ENCODE measurements at regions not wholly inside any gene's neighbourhood (a gene's known extent, or its start where the extent isn't known, plus 50 kb on each side); places are given as distances from the start of the nearest gene placed in this dataset.

GRCh38 chr10:125472010-125472607 is 210.9 kb downstream of the TEX36 start:
- 44% methylated on average over 4 of the region's 4 CpGs for WGBS (ENCODE audit: low lambda C conversion rate)
- Histone ChIP-seq H3K4me3 (ENCODE audit: low read depth in 2 of 2, low read length in 1 of 2) (no peak overlapping the region), H3K9ac (no peak overlapping the region), H3K27ac (ENCODE audit: low read depth in 2 of 2, low read length in 1 of 2) (no peak overlapping the region), H4K20me1 (ENCODE audit: insufficient read depth) (no peaks in the 10 kb centered on the region), H2AFZ (ENCODE audit: low read depth) (no peak overlapping the region), H3K27me3 (ENCODE audit: insufficient read depth) (no peaks in the 10 kb centered on the region), H3K9me2 (no peaks in the 10 kb centered on the region), H3K9me3 (no peaks in the 10 kb centered on the region), H3K4me1 (ENCODE audit: control insufficient read depth in 1 of 2, insufficient read depth in 2 of 2, low read depth in 1 of 2, low read length in 1 of 2) (peaks cover 0 to 3% of the 10 kb centered on the region in 2 experiments; a peak in 1 of 4 replicates), H3K79me2 (ENCODE audit: insufficient read depth) (no peaks in the 10 kb centered on the region), H3K4me2 (no peak overlapping the region), H3K36me3 (replicated peaks in 1 of 2; ENCODE audit: control insufficient read depth in 1 of 2, insufficient read depth in 2 of 2, low read length in 1 of 2) (no peaks in the 10 kb centered on the region), H3F3A (replicated peaks; ENCODE audit: insufficient read depth) (no peaks in the 10 kb centered on the region)
- DNase-seq = no peak
- TF ChIP-seq RAD21 (IDR thresholded peaks at IDR 0.05; ENCODE audit: low read length) (no peak), RFX5 (IDR thresholded peaks at IDR 0.05; ENCODE audit: low read length) (no peak), POLR2AphosphoS5 (IDR thresholded peaks at IDR 0.05; ENCODE audit: low read depth, low read length) (no peak), RXRA (IDR thresholded peaks at IDR 0.05; ENCODE audit: borderline replicate concordance, low read depth) (no peak), ZBTB33 (IDR thresholded peaks at IDR 0.05; ENCODE audit: borderline replicate concordance, low read depth) (no peak), JUND (IDR thresholded peaks at IDR 0.05) (no peak), EP300 (IDR thresholded peaks at IDR 0.05; ENCODE audit: borderline replicate concordance in 1 of 2, low read depth in 1 of 2, low read length in 1 of 2) (no peak), MXI1 (IDR thresholded peaks at IDR 0.05; ENCODE audit: low read depth, low read length) (no peak), ELF1 (IDR thresholded peaks at IDR 0.05) (no peak), FOXM1 (IDR thresholded peaks at IDR 0.05; ENCODE audit: low read depth) (no peak), FOSL2 (IDR thresholded peaks at IDR 0.05; ENCODE audit: borderline replicate concordance, low read depth) (no peak), SIN3A (IDR thresholded peaks at IDR 0.05; ENCODE audit: borderline replicate concordance, low read depth, low read length) (no peak), EZH2phosphoT487 (IDR thresholded peaks at IDR 0.05; ENCODE audit: borderline replicate concordance, low read depth) (no peak), CHD2 (IDR thresholded peaks at IDR 0.05; ENCODE audit: low read length, partially characterized antibody) (no peak), NRF1 (IDR thresholded peaks at IDR 0.05; ENCODE audit: low read depth, low read length) (no peak), RCOR1 (IDR thresholded peaks at IDR 0.05; ENCODE audit: low read length) (no peak)
- TF ChIP-seq, protein P1, sequence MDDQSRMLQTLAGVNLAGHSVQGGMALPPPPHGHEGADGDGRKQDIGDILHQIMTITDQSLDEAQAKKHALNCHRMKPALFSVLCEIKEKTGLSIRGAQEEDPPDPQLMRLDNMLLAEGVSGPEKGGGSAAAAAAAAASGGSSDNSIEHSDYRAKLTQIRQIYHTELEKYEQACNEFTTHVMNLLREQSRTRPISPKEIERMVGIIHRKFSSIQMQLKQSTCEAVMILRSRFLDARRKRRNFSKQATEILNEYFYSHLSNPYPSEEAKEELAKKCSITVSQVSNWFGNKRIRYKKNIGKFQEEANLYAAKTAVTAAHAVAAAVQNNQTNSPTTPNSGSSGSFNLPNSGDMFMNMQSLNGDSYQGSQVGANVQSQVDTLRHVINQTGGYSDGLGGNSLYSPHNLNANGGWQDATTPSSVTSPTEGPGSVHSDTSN (IDR thresholded peaks at IDR 0.05) = no peak
- TF ChIP-seq, protein P2, sequence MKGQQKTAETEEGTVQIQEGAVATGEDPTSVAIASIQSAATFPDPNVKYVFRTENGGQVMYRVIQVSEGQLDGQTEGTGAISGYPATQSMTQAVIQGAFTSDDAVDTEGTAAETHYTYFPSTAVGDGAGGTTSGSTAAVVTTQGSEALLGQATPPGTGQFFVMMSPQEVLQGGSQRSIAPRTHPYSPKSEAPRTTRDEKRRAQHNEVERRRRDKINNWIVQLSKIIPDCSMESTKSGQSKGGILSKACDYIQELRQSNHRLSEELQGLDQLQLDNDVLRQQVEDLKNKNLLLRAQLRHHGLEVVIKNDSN (IDR thresholded peaks at IDR 0.05; ENCODE audit: borderline replicate concordance, low read depth) = no peak
- POLR2A ChIA-PET = no interaction called here
- CTCF ChIA-PET = interaction anchor here (0.6 kb wide), 1 partner anchor 39 kb away, joined by 4 read pairs; no protein-coding TSS in a partner anchor

Measured in SK-N-SH (cell line).